DND-41 (cell line): ENCODE measurements at regions not wholly inside any gene's neighbourhood (a gene's known extent, or its start where the extent isn't known, plus 50 kb on each side); places are given as distances from the start of the nearest gene placed in this dataset.

ENCODE experiments used
- CTCF ChIP-seq: IDR thresholded peaks from 2 replicates; pipeline ENCODE4 v1.5.1; 2012; ENCODE audit warnings: borderline replicate concordance, low read length, moderate library complexity, mild to moderate bottlenecking; ENCODE audit not compliant: poor library complexity, severe bottlenecking; ENCODE audit errors: extremely low read depth
- EZH2 ChIP-seq: IDR thresholded peaks from 3 replicates; pipeline ENCODE4 v1.6.1; 2012; ENCODE audit warnings: borderline replicate concordance, low read depth, mild to moderate bottlenecking, moderate library complexity, low read length, inconsistent platforms; ENCODE audit not compliant: severe bottlenecking

GRCh38 chr2:142617461-142617860 lies 260.0 kb upstream of the KYNU start:
- no peak for TF ChIP-seq CTCF
- TF ChIP-seq EZH2 = no peak
